Left colon (tissue), 2 donors: ENCODE measurements at regions not wholly inside any gene's neighbourhood (a gene's known extent, or its start where the extent isn't known, plus 50 kb on each side); places are given as distances from the start of the nearest gene placed in this dataset.
A peak's percentile ranks its signal among the peaks of the same experiment; 100 is the strongest.
"Not testable (repeated sequence)": the region's sequence is repeated elsewhere in the genome, so short reads cannot be mapped to it uniquely, and the experiment has no call there.

Source experiments
- ATAC-seq: fragments of 200-7000 bp; cut with Tn5 transposase; one replicate; pipeline ENCODE4 v1.9.1; 2020; ENCODE audit warnings: mild to moderate bottlenecking, moderate library complexity
- DNase-seq, 2 donors: peaks; one replicate each; pipeline ENCODE4 v3.0.0-alpha.2; 2020
- intact Hi-C, 2 donors: fragments of 100-400 bp; cut with DNase I in 1 of 2; cut with micrococcal nuclease in 1 of 2; formaldehyde crosslinking; loops; one replicate each; pipeline versions ENCODE4 v1.11.2 to v1.14.0; 2022; cut with DNase I, micrococcal nuclease
- donor health status: DM: no; HTN: no; CAD: no.
- donor health status: DM: yes; HTN: yes; CAD: no.

DNA sequence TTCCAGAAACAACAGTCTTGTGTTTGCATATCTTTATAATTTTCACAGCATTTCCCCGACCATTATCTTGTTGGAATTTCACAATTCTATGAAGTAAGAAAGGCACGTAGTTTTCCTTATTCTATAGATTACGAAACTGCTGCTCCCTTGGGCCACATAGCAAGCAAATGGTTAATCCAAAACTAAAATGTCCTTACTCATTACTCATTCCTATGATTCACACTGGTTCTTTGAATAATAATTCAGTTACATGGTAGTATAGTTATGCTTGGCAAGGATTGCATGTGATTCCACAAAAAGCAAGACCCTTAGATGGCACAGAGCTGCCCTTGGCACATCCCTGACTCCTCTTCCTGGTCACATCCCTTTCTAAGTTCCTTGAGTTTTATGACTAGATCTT is 51.2 kb downstream of the OR13H1 start:
- intact Hi-C loops = no loop called here
- no peak for ATAC-seq
- no peak for DNase-seq

DNA sequence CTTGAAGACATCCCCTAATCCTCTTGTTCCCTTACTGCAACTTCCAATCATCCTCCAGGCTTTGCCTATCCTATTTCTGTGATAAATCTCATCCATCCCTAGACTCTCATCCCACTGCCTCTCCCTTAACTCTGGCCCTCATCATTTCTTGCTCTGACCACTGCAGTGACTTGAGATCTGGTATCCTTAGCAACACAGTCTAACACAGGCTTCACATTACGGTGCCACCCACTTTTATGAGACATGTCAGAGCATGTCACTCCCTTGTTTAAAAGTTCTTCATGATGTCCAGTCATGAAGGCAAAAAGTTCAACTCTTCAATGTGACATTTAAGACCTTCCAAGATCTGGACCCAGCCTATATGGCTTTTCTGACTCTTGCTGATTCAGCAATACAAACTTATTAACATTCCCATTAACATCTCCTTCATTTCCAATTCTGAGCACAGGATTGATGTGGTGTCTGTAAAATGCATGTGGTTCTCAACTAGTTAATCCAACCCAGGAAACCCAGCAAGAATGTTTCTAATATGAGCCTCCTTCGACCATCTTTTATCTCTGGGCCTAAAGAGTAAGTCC is 64.0 kb downstream of the OR13H1 start:
- intact Hi-C loops = no loop called here
- no peak for DNase-seq

DNA sequence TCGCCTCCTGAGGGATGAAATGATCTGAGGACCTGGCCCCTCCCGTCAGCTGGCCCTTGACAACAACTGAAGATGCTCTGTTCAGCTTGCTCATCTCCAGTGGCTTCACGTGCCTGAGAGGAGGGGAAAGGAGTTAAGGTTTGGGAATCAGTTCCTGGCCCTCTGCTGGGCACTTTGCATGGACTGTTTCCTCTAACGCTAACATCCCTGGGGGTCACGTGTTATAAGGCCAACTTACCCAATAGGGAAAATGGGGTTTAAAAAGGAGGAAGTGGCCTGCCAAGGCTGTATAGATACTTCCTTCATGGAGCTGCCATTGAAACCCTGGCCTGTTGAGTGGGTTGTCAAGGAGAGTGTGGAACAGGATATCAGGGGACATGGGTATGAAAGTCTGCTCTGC is 65.6 kb downstream of the OR13H1 start:
- intact Hi-C loops = no loop called here
- ATAC-seq = no peak

More for the DNA sequence above, 64.0 kb downstream of the OR13H1 start:
- no peak for ATAC-seq

DNA sequence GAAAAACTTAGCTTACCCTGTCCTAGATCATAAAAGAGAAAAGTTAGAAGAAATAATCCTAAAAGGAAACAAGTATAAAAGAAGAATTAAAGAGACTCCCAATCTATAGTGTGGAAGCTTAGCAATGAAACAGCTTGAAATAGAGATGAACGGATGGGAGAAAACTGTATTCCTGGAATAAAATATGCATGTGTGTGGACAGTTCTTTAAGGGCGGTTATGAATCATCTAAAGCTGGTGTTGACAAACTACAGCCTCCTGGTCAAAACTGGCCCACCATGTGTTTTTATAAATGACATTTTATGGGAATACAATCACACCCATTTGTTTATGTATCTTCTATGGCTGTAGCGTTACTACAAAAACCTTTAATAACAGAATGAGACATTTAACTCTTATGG is 69.4 kb downstream of the OR13H1 start:
- ATAC-seq (no peak), DNase-seq (no peak)
- intact Hi-C loops = no loop called here

More for the DNA sequence above, 65.6 kb downstream of the OR13H1 start:
- no peak for DNase-seq

DNA sequence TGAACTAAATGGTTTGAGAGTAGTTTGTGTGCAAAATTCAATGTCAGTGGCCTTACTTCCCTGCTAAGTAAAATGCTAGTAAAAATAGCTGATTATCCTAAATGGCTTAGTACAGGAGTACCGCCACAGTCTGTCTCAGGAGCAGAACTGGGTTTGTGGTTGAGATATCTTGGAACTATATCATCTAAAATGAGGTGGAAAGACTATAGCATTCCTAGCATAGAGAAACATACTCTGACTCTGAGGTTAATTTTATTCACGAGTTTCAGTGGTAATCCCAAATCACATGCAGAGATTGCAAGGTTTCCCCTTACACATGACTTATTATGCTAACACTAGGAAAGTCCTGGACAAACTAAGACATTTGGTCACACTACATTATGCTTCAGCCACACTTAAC is 70.4 kb downstream of the OR13H1 start:
- intact Hi-C loops = no loop called here
- no peak for ATAC-seq
- no peak for DNase-seq

- intact Hi-C loops = no loop called here
- ATAC-seq (no peak), DNase-seq (no peak)
These were observed 73.3 kb downstream of the OR13H1 start for GRCh38 chrX:131617182-131617581.

GRCh38 chrX:131621650-131622049 is 77.8 kb downstream of the OR13H1 start:
- DNase-seq = no peak
- intact Hi-C loops = no loop called here

DNA sequence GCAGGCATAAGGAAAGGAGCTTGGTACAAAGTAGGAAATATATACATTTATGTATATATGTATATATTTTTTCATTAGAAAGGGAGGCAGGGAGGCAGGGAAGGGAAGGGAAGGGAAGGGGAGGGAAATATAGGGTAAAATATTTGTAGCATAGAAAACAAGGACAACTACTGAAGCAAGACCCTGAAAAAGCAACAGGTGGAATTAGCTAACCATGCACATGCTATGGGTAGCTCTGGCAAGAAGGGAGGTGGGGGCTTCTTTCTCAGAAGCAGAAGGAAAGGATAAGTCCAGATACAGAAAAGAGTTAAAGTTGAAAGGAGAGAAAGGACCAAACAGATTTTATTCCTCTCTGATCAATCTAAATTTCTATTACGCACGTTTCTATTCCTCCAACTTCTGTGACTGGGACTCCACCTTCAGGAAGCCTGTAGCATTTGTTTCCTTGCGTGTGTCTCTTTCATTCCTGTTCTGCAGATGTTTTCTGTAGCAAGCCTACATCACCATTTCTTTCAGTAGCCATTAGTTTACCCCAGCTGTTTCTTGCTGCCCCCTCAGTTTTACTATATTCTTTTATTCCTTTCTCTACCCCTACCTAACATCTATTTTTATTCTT is 82.9 kb downstream of the OR13H1 start:
- DNase-seq (no peak), ATAC-seq (no peak)
- intact Hi-C loops = no loop called here

More at GRCh38 chrX:131621650-131622049, 77.8 kb downstream of the OR13H1 start:
- no peak for ATAC-seq

DNA sequence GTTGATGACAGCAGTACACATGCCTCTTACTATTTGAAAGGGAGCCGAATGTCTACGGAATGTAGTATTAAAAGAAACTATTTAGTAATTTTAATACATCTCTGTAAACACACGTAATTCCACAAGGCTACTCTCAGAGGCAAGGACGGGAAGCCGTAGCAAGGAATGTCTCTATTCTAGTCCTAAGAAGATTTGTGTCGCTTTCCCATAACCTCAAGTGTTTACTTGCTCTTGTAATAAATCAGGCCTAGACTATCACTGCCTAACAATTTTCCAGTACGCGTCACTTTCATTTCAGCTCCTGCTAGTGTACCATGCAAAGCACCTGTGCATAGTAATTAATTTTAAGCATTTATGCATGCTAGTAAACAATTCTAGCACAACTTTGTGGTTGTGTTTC is 86.7 kb downstream of the OR13H1 start:
- DNase-seq (no peak), ATAC-seq (no peak)
- intact Hi-C loops = loop anchor here in 1 of 2 donors (5.0 kb wide), 1 partner anchor 648 kb away; no protein-coding TSS in a partner anchor

- intact Hi-C loops = loop anchor here in 1 of 2 donors (5.0 kb wide), 1 partner anchor 651 kb away; no protein-coding TSS in a partner anchor
- ATAC-seq = peak; percentile 77
These were observed 89.5 kb downstream of the OR13H1 start for GRCh38 chrX:131633285-131633917.

DNA sequence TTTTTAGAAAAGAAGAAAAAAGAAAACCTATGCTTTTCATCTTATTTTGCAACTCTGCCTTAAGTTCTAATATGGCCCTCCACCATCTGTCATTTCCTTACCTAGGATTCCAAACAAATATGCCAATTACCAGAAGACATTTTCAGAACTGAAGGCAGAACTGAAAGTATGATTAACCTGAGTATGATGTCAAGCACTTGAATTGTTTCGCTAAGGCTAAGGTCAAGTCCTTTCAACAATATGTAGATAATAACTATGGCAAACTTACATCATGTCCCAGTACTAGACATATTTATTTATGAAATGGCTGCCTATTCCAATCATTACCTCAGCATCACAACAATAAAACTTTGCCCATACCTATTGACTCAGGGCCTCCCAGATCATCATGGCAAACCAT is 91.0 kb downstream of the OR13H1 start:
- DNase-seq = no peak
- intact Hi-C loops = loop anchor here in 1 of 2 donors (5.0 kb wide), 1 partner anchor 653 kb away; no protein-coding TSS in a partner anchor
- no peak for ATAC-seq

More at GRCh38 chrX:131633285-131633917, 89.5 kb downstream of the OR13H1 start:
- DNase-seq = peak; percentile 26 to 53

DNA sequence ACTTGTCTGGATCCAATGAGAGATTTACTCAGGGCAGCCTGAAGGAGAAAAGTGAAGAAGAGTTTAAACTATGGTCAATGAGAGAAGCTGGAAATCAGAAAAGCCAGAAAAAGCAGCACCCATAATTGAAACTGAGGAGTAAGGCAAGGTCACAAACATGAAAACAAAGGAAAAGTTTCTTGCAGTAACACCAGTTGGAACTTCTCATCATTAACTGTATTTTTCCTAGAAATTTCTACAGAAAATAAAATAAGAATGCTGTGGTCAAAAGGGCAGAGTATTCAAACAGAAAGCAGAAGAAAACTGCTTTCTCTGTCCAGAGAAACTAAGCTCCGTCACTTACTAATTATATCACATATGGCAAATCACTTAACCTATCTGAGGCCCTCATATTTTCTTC is 102.2 kb downstream of the OR13H1 start:
- intact Hi-C loops = no loop called here
- ATAC-seq (no peak), DNase-seq (no peak)

DNA sequence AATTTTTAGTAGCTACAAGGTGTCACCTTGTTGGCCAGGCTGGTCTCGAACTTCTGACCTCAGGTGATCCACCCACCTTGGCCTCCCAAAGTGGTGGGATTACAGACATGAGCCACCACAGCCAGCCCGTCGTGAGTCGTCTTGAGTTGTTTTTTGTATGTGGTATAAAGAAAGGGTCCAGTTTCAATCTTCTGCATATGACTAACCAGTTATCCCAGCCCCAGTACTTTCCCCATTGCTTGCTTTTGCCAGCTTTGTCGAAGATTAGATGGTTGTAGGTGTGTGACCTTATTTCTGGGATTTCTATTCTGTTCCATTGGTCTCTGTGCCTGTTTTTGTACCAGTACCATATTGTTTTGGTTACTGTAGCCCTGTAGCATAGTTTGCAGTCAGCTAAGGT is 105.9 kb downstream of the OR13H1 start:
- no peak for ATAC-seq
- intact Hi-C loops = no loop called here
- DNase-seq = no peak

- no peak for ATAC-seq
- DNase-seq = no peak
- intact Hi-C loops = no loop called here
These were observed 107.0 kb downstream of the OR13H1 start for GRCh38 chrX:131650637-131651410.

- DNase-seq, ATAC-seq, intact Hi-C loops: not testable (repeated sequence)
These were observed 119.9 kb downstream of the OR13H1 start for GRCh38 chrX:131663726-131664125.

GRCh38 chrX:131671735-131672134 is 127.9 kb downstream of the OR13H1 start:
- DNase-seq (peak in 1 of 2 donors; percentile 30), ATAC-seq (no peak)

DNA sequence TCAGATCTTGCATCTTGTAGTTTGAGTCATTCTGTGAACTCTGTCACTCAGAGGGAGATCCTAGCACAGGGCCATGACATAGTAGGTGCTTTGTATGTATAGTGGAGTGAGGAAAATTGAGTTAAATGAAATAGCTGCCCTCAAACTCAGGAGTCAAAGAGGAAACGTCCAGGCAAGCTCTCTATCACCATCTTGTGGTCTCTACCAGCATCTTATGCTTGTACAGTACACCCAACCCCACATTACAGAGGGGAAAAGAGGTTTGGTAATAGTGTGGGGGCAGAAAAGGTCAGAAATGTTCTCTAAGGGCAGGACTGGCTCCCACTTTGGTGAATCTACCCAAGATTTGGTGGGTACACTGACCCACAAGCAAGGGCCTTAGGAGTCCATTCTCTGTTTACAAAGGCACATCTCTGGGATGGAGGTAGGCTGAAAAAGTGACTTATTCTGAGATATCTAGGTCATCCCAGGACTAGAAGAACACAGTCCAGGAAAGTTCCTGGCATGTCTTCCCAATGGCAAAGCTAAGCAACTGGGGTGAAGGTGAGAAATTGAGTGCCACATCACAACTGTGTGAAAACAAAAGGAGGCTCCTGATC is 131.8 kb downstream of the OR13H1 start:
- intact Hi-C loops = no loop called here
- no peak for DNase-seq
- peak; percentile 37 for ATAC-seq

More at GRCh38 chrX:131671735-131672134, 127.9 kb downstream of the OR13H1 start:
- intact Hi-C loops = no loop called here

- ATAC-seq = peak; percentile 48
- DNase-seq = peak in 1 of 2 donors; percentile 23
- intact Hi-C loops = no loop called here
These were observed 134.1 kb downstream of the OR13H1 start for GRCh38 chrX:131677655-131678628.
